Body of pancreas (tissue), 4 donors: ENCODE measurements at regions not wholly inside any gene's neighbourhood (a gene's known extent, or its start where the extent isn't known, plus 50 kb on each side); places are given as distances from the start of the nearest gene placed in this dataset.

ENCODE experiments used
- CTCF ChIP-seq, 7 experiments: fragments of 450-650 bp in 4 of 7; fragments of 200-600 bp in 3 of 7; sonication (generic) in 3 of 7; IDR thresholded peaks; one replicate each; pipeline ENCODE4 v1.5.1; 2016 to 2019; ENCODE audit warnings: antibody characterized with exemption in 7 of 7
- POLR2A ChIP-seq, 3 donors: fragments of 450-650 bp; IDR thresholded peaks; one replicate each; pipeline ENCODE4 v1.6.1; 2016; ENCODE audit warnings: antibody characterized with exemption in 3 of 3, mild to moderate bottlenecking in 2 of 3

- TF ChIP-seq POLR2A (IDR thresholded peaks at IDR 0.05) (no peak), CTCF (IDR thresholded peaks at IDR 0.05) (no peak)
Measured at GRCh38 chr1:194044892-194045291, 858.5 kb upstream of the B3GALT2 start.
